Right lobe of liver (tissue), 4 donors: ENCODE measurements at regions not wholly inside any gene's neighbourhood (a gene's known extent, or its start where the extent isn't known, plus 50 kb on each side); places are given as distances from the start of the nearest gene placed in this dataset.

Experiments used
- CTCF ChIP-seq, 4 donors: fragments of 200-600 bp in 3 of 4; fragments of 450-650 bp in 1 of 4; IDR thresholded peaks; one replicate each; pipeline versions ENCODE4 v1.5.1 to v1.8.0; 2016 to 2022; ENCODE audit warnings: antibody characterized with exemption in 4 of 4, mild to moderate bottlenecking in 2 of 4
- POLR2A ChIP-seq: fragments of 450-650 bp; IDR thresholded peaks from one replicate; pipeline ENCODE4 v1.6.1; 2017; ENCODE audit warnings: antibody characterized with exemption, mild to moderate bottlenecking
- donor health status: DM: no; HTN: no; CAD: no.
- donor health status: DM: no; HTN: no; CAD: no.
- donor health status: DM: no; HTN: yes; CAD: no.

DNA sequence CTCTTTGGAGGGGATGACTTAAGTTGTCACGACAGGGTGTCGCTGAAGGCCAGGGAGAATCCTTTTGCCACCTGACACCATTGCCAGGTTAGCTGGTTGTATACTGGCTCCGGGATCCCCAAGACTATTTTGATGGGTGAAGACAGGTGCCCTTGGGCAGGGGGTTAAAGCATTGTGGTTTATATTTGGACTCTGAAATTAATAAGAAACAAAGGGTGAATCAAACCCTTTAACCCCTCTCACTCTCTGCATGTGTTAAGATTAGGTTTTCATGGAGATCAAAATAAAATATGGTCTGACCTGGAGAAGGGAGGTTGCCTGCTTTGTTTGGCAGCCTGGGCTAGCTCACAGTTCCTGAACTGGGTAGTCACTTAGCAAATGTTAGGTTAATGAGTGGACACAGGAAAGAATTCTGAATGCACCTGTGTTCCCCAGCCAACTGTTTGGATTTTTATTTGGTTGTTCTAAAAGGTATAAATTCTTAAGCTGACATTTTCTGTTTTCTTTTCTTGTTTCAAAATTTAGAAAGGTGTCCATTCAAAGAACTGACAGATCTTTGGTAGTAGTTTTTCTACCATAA, 301.7 kb downstream of the KCNS3 start:
- TF ChIP-seq CTCF (IDR thresholded peaks at IDR 0.05), result no peak
- TF ChIP-seq POLR2A, result no peak
